ENCODE measurements at regions not wholly inside any gene's neighbourhood (a gene's known extent, or its start where the extent isn't known, plus 50 kb on each side); places are given as distances from the start of the nearest gene placed in this dataset.

DNA sequence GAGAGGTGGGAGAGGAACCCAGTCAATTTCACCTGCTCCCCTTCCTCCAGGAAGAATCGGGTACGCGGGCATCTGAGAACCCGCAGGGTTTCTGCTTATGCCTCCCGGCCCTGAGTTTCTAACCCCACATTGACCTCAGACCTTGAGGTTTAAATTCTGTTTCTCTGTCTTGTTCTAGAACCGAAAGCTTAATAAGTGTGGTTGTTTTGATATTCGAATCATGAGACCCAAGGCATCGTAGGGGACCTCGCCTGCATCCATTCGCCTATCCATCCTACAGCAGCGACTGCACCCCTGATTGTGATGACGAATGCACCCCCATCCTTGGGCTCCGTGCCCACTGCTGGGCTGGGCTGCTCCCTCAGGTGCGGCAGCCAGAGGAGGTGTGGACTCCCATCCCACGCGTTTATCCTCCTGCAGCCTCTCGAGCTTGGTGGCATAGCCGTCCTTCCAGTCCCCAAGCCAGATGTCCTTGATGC lies 80.8 kb upstream of the IER5L start:
- no peak for DNase-seq (ENCODE audit: low read depth)

DNA sequence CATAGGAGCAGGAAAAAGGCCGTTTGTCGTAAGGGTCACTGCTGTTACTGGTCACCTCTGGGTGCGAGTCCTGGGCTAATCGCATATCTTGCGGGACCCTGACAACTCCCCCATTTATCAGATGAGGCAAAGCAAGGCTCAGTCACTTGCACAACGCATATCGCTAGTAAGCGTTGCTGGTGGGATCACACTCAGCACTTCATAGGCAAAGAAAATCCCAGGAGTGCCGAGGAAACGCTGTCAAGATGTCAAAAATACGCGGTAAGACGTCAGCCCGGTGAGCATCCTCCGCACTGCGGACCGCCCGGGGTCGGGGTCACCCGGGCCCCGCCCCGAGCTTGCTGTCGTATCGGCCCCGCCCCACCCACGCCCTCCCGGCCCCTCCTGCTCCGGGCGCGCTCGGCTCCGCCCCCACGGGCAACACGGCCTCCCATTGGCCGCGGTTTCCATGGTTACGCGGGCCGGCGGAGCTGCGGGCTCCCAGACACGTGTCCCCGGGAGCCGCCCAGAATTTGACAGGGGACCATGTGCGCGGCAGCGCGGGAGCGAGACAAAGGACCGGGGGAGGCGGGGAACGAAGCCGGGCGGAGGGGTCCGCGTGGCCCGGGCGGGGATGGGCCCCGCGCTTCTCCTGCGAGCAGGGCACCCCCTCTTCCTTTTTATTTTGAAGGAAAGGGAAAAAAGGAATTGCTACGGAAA lies 80.2 kb upstream of the IER5L start:
- peak; percentile 55 for DNase-seq (ENCODE audit: low read depth)

DNA sequence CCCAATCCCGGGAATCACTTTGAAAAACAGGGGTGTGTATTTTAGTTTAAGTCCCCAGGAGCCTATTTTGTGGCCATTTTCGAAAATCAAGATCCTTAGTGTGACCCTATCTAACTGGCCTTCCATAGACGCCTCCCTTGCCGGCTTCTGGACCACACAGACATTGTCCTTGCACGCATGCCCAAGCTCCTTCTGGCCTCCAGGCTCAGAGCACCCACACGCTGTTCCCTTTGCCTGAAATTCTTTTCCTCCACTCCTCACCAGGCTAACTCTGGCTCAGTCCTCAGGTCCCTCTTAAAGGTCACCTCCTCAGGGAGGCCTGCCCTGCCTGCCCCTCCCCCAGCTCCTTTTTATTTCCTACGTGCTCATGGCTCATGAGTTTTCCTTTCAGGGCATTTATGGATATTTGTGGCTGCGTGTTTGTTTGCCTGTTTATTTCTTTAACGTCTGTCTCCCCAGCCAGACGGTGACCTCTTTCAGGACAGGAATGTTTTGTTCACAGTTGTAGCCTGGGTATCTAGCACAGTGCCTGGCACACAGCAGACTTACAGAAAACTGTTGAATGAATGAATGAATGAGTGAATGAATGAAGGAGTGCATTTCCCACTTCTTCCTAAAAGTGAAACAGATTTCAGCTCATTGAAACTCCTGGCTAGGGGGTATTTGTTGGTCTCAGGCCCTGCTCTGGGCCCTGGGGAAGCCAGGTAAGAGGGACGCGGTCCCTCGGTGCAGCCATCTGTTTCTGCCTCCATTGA lies 79.1 kb upstream of the IER5L start:
- DNase-seq (ENCODE audit: low read depth): no peak

DNA sequence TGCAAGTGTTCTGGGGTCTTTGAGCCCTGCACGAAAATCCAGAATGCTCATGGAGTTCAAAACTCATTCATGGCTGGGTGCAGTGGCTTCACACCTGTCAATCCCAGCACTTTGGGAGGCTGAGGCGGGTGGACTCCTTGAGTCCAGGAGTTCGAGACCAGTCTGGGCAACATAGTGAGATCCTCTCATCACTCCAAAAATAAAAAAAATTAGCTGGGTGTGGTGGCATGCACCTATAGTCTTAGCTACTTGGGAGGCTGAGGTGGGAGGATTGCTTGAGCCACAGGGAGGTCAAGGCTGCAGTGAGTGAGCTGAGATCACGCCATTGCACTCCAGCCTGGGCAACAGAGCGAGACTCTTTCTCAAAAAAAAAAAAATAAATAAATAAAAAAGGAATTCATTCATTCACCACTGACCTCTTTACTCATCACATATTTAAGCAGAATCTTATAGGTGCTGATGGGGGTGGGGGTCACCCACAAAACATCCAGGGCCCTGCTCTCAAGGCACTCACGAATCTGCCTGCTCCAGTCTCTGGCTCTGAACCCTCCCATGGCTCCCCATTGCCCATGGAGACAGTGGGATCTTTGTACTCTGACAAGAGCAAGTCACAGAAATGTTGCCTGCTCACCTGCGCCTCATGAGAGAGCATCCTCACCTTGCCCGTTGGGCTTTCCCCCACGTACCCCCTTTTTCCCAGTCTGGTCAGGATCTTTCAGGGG lies 76.7 kb upstream of the IER5L start:
- DNase-seq (ENCODE audit: low read depth): no peak

DNA sequence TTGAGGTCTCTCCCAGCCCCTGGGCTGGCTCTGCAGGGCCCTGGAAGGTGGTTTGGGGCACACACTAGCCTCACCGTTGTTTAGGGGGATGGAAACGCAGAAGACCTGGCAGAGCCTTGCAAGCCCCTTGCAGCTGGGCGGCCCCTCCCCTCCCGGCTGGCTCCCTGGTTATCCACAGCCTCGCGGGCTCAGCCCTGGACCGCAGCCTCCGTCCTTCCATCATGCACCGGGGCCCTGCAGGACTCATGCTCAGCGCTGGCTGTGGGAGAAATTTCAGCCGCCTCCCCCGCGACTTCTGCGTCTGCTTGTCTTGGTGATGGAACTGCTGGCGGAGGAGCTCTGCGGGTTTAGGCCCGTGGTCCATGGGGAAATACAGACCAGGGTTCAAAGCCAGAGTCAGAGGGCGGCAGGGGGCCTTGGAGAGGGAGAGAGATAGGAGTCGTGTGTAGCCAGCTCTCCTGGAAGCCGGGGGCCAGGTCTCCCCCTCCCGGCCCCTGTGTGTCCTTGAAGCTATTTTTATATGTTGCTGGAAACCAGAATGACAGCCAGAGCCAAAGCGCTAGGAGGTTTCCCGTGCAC lies 75.8 kb upstream of the IER5L start:
- no peak for DNase-seq (ENCODE audit: low read depth)

DNA sequence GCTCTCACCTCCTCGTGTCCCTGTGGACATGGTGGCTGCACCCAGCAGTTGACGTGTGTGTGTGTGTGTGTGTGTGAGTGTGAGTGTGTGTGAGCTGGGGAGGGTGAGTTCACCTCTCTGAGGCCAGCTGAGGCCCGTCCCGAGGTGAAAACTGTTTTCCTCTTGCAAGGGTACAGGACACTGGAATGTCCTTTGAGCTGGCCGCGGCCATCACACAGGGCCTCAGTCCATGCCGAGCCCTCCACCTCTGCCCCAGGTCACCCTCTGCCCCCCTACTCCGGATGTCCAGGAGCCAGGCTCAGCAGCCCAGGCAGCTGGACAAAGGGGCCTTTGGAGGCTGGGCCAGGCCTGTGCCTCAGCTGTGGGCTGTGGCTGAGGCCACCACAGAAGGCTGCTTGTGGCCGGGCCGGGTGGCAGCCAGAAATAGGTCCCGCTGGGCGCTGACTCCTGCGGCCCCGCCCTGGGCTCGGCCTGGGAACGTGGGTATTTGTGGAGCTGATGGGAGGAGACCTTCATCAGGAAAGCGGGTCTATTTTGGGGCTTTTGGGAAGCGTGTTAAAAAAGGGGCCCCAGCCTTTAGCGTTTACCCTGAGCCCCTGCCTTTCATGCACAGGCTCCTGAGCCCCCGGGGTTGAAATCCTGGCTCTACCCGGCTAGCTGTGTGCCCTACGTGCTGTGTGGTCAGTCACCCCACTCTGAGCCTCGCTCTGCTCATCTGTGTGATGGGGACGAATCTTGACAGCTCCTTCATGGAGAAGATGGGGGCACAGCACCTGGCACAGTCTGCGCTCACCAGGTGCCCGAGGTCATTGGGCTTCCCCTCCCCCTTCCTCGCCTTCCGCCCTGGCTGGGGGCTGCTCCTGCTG lies 75.1 kb upstream of the IER5L start:
- DNase-seq (ENCODE audit: low read depth): no peak

DNA sequence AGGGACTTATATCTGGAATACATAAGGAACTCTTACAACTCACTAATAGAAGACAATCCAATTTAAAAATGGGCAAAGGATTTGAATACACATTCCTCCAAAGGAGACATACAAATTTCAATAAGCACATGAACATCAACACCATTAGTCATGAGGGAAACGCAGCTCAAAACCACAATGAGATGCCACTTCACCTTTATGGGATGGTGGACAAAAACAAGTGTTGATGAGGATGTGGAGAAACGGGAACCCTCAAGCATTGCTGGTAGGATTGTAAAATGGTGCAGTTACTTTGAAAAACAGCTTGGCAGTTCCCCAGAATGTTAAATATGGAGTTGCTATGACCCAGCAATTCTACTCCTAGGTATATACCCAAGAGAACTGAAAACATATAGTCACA lies 72.7 kb upstream of the IER5L start:
- no peak for DNase-seq (ENCODE audit: low read depth)

DNA sequence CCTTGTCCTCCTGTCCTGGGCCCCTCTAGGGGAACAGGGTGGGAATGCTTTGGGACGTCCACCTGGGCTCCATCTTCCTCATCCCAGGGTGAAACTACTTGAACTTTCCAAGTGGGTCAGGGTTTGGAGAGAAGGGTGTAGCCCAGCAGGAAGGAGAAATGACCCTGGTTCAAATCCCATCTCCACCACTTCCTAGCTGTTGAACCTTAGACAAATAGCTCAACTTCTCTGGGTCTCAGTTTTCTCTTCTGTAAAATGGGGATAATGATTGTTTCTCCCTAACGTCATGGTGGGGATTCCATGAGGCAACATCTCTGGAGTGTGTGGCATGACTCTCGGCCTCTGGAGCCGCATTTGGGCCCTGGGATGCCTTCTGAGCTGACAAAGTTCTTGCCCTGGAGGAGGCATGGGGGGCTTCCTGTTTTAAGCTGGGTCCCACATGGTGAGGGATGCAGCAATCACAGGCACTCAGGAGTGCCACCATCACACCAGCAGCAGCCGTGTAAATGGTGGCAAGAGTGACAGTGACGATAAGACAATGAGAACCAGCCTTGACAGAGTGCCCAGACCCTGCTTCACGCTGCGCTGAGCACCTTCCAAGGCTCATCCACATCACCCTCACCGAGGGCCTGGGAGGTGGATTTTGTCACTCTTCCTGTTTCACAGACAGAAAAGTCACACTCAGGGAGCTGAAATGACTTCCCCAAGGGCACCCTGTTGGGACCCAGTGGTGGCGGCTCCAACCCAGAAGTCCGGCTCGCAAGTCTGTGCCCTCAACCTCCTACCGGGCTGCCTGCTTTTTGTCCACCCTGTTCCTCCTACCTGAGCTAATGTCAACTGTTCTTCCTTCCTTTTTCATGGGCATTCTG lies 69.5 kb upstream of the IER5L start:
- no peak for DNase-seq (ENCODE audit: low read depth)

DNA sequence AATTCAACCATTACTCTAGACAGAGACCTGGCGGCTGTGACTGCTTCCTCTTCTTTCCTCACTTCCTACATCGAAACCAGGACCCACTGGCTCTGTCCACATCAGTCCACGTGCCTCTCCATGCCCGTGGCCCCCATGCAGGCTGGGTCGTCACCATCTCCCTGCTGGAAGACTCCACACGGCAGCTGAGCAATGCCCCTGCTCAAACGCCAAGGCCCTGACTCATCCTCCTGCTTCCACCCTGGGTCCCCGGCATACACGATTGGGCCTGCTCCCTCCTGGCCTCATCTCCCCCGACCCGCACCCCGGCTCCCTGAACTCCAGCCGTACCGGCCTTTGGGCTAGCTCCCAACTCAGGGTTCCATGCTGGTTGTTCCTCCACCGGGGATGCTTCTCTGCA lies 67.2 kb upstream of the IER5L start:
- DNase-seq (ENCODE audit: low read depth): no peak

DNA sequence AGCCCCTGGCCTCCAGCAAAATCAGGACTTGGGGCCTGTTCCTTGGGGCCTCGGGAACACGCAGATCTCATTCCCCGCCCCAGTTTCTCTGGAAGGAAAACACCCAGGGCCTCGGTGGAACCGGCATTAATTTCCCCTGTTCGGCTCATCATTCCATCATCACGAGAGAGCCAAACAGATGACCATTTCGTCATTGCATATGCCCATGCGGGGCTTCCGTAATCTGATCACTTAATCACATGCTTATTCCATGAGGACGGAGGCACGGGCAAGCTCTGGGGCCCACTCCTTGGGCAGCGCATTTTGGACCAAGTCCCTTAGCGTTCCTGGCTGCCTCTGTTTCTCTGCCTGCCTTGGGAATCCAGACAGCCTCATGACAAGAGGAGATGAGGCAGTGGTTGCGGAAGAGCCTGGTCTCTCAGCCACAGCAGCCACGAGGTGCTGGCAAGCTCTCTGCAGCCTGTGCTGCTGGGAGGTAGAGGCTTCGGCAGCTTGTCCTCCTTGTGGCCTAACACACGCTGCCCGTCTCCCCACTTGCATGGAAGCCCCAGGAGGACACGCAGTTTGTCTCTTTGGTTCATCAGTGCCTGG lies 65.0 kb upstream of the IER5L start:
- DNase-seq (ENCODE audit: low read depth): no peak

DNA sequence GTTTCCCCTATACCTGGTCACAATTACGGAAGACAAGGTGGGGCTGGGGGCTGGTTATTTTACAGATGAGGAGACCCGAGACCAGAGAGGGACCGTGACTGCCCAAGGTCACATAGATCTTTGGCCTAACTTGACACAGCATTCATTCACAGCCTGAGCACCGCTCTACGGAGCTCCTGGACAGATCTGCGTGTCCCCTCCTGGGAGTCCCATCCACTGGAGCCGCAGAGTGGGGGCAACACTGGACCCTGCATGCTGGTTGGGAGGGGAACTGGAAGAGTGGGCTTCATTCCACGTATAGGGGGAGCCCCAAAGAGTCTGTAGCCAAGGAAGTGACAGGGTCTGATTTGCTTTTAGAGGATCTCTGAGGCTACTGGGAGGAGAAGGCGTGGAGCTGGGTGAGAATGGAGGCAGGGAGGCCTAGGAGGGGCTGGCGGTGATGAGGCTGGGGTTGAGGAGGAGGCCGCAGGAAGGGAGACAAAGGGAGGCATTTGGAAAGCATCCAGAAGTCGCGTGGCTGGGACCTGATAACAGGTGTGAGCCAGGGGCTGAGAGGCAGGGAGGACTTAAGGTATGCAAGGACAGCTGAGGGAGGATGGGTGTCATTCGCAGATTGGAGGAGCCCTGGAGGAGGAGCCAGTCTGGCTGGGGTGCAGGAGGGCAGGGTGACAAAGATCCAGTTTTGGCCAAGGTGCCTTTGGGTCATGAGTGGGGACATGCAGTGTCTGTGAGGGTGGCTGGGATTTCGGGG lies 64.3 kb upstream of the IER5L start:
- DNase-seq (ENCODE audit: low read depth): no peak

DNA sequence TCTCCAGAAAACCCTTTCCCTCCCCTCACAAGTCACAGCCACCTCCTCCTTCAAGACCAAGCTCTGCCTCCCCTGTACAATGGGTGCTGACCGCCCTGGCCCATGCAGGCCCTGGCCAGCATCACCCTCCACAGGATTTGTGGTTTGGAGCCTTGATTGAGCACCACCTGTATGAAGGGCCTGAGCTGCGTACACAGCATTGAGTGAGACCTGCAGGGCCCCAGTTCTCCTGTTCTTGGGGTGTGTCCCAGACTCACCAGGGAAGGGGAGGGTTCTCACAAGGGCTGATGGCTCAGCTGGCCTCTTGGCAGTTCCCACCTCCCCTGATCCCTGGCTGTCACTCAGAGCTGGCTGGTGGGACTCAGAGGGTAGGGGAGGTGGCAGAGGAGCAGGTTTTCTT lies 63.7 kb upstream of the IER5L start:
- DNase-seq (ENCODE audit: low read depth): no peak

DNA sequence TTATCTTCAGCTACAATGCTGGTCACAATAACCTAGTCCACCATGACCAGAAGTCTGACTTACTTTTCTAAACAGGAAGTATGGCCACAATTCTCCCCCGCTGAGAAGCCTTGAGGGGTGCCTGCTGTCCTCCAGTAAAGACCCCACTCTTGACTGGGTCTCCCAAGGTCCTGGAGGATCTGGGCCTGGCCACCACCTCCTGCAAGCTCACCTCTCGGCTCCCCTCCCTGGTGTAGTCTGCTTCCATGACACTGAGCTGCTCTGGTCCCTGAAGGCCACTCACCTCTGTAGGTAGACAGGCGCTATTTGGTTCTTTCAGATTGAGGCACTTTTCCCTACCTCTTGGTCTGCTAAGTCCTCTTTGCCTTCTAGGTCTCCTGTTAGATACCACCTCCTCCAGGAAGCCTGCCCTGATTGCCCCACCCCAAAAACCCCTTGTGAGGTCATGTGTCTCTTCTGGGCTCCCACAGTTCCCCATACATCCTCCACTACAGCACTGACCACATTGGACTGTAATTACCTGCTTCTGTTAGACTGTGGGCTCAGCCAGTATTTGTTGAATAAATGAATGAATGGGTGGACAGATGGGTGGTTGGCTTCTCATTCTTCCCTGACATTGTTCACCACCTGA lies 62.6 kb upstream of the IER5L start:
- DNase-seq (ENCODE audit: low read depth): no peak

DNA sequence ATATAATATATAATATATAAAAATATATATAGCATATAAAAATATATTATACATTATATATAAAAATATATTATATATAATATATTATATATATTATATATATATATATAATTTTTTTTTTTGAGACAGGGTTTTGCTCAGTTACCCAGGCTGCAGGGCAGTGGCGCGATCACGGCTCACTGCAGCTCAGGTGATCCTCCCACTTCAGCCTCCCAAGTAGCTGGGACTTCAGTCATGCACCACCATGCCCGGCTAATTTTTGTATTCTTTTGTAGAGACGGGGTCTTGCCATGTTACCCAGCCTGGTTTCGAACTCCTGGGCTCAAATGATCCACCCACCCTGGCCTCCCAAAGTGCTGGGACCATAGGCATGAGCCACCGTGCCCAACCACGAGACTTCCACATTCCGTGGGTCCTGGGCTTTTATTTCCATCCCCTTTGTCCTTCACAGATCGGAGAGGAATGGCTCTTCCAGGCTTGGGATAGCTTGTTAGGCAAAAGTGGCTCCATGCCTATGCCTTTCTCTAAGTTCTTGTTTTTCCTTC lies 62.0 kb upstream of the IER5L start:
- no peak for DNase-seq (ENCODE audit: low read depth)

DNA sequence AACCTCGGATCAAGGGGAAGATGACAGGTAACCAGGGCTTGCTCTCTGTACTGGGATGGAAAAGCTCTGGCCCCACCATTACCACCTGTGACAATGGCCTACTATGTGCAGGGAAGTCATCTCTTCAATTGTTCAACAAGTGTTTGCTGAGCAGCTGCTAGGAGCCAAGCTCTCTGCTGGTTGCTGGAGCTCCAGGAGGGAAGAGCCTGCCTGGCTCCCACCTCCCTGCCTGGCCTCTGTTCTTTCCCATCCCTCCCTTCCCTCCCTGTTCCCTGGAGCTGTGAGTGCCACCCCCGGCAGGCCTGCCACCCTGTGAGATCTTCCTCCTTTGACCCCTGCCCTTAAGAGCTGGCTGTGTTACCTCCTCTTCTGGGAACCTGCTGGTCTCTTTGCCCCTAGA lies 59.7 kb upstream of the IER5L start:
- DNase-seq (ENCODE audit: low read depth): no peak

DNA sequence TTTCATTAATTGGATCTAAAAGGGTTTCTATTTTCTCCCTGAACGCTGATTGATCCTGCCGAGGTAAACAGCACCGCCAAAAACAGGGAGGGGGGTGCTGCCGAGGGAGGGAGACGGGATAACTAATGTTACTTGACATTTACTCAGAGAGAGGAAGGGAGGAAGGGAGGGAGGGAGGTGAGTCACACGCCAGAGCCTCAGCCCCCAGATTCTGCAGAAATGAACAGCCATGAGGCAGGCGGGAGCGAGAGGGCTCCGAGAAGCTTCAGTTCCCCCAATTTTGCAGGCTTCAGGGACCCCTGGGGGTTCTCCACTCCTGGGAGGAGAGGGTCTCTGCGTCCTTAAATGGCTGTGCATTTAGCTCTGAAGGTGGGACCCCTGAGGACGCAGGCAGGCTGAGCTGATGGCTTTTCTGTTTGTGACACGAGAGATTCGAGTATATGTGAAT lies 59.1 kb upstream of the IER5L start:
- no peak for DNase-seq (ENCODE audit: low read depth)

DNA sequence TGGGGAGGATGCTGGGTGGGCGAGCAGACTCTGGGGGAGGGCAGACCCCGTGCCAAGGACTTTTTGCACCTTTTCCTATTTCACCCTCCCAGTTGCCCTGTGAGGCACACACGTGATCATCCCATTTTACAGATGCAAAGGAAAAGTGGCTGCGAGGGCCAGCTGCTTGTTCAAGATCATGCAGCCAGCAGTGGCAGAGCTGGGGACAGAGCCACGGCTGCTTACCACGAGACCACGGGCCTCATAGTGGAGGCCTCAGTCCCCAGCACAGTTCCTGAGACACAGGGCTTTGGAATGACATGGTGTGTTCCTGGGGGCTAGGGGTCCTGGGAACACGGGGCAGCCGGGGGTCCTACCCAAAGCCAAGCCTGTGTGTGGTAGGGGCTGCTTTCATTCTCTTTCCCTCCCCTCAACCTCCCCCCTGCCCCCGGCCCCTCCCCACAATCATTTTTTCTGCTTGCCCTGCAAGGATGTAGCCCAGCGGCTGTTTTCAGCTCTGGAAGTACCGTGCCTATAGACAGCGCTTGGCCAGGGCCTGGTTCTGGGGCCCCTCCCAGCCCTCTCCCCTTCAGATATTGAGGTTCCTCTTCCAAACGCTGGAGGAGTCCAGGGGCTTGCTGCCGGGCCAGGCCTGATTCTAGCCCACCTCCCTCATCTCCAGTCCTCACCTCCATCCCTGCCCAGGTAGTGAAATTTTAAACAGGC lies 58.5 kb upstream of the IER5L start:
- DNase-seq (ENCODE audit: low read depth): no peak

DNA sequence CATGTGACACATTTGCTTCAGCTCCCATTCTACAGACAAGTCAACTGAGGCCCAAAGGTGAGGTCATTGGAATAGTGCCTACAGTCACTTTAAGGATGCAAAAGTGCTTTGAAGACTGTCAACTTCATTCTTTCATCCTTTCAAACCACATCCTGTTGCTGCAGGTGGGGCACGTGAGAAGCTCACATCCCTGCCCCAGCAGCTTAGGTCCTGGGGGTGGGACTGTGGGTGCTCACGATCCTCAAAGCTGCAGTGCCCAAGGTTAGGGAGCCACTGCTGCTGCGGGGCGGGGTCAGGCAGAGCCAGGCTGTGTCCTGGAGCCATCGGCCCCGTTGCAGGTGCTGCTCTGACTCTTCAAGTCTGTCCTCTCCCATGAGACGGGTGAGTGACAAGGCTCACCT lies 57.9 kb upstream of the IER5L start:
- DNase-seq (ENCODE audit: low read depth): no peak

Measured in non-pigmented ciliary epithelial cell (primary cell).